ENCODE measurements at regions not wholly inside any gene's neighbourhood (a gene's known extent, or its start where the extent isn't known, plus 50 kb on each side); places are given as distances from the start of the nearest gene placed in this dataset.

DNA sequence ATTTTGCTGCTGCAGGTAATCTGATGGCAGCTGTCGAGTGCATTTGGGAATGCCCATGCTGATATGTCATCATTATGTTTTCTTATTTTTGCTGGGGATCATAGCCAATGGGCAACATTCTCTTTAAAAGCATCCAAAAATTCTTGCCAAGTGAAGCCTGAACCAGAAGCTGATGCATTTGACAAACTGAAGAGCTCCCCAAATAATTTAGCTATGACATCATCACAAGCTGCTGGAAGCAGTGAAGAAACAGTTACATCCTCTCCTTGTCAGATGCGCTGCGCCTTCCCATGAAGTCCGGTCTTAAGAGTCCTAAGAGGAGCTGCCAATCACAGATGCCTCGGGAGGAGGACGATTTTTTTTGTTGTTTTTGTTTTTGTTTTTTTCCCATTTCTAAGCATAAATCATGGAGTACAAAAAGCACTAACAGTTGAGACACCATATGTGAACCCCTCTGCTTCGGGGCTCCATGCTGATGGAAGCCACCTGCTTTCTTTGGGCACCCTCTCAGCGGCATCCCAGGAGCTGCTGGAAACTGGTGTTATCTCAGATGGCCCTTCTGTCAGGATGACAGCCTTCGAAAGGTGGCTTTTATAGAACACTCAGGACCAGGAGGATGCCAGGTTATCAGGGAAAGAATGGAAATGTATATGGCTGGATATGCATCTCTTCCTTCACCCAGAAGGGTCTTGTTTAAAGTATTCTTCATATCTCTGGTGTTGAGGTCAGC lies 56.1 kb upstream of the FOXQ1 start:
- Histone ChIP-seq H3K4me2 (no peak overlapping the region), H2AFZ (ENCODE audit: low read depth) (no peak overlapping the region), H4K20me1 (ENCODE audit: insufficient read depth) (no peaks in the 10 kb centered on the region), H3K4me1 (ENCODE audit: control insufficient read depth in 1 of 2, insufficient read depth in 2 of 2, low read depth in 1 of 2, low read length in 1 of 2) (no peaks in the 10 kb centered on the region), H3K27me3 (ENCODE audit: insufficient read depth) (peaks cover 27% of the 10 kb centered on the region; the same call in 1 of the 2 replicates), H3K79me2 (ENCODE audit: insufficient read depth) (no peaks in the 10 kb centered on the region), H3F3A (replicated peaks; ENCODE audit: insufficient read depth) (no peaks in the 10 kb centered on the region), H3K9me3 (no peaks in the 10 kb centered on the region), H3K36me3 (replicated peaks in 1 of 2; ENCODE audit: control insufficient read depth in 1 of 2, insufficient read depth in 2 of 2, low read length in 1 of 2) (no peaks in the 10 kb centered on the region), H3K9ac (no peak overlapping the region), H3K4me3 (ENCODE audit: low read depth in 2 of 2, low read length in 1 of 2) (no peak overlapping the region), H3K9me2 (no peaks in the 10 kb centered on the region), H3K27ac (ENCODE audit: low read depth in 2 of 2, low read length in 1 of 2) (no peak overlapping the region)
- ChIA-PET POLR2A (no interaction called here), CTCF (no interaction called here)
- no peak for DNase-seq
- TF ChIP-seq, protein P1, sequence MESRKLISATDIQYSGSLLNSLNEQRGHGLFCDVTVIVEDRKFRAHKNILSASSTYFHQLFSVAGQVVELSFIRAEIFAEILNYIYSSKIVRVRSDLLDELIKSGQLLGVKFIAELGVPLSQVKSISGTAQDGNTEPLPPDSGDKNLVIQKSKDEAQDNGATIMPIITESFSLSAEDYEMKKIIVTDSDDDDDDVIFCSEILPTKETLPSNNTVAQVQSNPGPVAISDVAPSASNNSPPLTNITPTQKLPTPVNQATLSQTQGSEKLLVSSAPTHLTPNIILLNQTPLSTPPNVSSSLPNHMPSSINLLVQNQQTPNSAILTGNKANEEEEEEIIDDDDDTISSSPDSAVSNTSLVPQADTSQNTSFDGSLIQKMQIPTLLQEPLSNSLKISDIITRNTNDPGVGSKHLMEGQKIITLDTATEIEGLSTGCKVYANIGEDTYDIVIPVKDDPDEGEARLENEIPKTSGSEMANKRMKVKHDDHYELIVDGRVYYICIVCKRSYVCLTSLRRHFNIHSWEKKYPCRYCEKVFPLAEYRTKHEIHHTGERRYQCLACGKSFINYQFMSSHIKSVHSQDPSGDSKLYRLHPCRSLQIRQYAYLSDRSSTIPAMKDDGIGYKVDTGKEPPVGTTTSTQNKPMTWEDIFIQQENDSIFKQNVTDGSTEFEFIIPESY (IDR thresholded peaks at IDR 0.05; ENCODE audit: borderline replicate concordance, low read depth), result no peak
- TF ChIP-seq EP300 (IDR thresholded peaks at IDR 0.05; ENCODE audit: borderline replicate concordance in 1 of 2, low read depth in 1 of 2, low read length in 1 of 2), result no peak
- TF ChIP-seq, protein P2, sequence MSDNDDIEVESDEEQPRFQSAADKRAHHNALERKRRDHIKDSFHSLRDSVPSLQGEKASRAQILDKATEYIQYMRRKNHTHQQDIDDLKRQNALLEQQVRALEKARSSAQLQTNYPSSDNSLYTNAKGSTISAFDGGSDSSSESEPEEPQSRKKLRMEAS (IDR thresholded peaks at IDR 0.05; ENCODE audit: low read depth), result no peak
- no peak for TF ChIP-seq ELF1 (IDR thresholded peaks at IDR 0.05)
- no peak for TF ChIP-seq SIN3A (IDR thresholded peaks at IDR 0.05; ENCODE audit: borderline replicate concordance, low read depth, low read length)
- TF ChIP-seq MXI1 (IDR thresholded peaks at IDR 0.05; ENCODE audit: low read depth, low read length), result no peak
- TF ChIP-seq TCF12 (IDR thresholded peaks at IDR 0.05), result no peak
- TF ChIP-seq, protein P3, sequence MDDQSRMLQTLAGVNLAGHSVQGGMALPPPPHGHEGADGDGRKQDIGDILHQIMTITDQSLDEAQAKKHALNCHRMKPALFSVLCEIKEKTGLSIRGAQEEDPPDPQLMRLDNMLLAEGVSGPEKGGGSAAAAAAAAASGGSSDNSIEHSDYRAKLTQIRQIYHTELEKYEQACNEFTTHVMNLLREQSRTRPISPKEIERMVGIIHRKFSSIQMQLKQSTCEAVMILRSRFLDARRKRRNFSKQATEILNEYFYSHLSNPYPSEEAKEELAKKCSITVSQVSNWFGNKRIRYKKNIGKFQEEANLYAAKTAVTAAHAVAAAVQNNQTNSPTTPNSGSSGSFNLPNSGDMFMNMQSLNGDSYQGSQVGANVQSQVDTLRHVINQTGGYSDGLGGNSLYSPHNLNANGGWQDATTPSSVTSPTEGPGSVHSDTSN (IDR thresholded peaks at IDR 0.05), result no peak
- TF ChIP-seq, protein P4, sequence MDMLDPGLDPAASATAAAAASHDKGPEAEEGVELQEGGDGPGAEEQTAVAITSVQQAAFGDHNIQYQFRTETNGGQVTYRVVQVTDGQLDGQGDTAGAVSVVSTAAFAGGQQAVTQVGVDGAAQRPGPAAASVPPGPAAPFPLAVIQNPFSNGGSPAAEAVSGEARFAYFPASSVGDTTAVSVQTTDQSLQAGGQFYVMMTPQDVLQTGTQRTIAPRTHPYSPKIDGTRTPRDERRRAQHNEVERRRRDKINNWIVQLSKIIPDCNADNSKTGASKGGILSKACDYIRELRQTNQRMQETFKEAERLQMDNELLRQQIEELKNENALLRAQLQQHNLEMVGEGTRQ (IDR thresholded peaks at IDR 0.05; ENCODE audit: borderline replicate concordance, low read depth, low read length), result no peak
- TF ChIP-seq SMC3 (IDR thresholded peaks at IDR 0.05; ENCODE audit: low read depth, low read length), result no peak
- TF ChIP-seq CHD2 (IDR thresholded peaks at IDR 0.05; ENCODE audit: low read length, partially characterized antibody), result no peak
- TF ChIP-seq, protein P5, sequence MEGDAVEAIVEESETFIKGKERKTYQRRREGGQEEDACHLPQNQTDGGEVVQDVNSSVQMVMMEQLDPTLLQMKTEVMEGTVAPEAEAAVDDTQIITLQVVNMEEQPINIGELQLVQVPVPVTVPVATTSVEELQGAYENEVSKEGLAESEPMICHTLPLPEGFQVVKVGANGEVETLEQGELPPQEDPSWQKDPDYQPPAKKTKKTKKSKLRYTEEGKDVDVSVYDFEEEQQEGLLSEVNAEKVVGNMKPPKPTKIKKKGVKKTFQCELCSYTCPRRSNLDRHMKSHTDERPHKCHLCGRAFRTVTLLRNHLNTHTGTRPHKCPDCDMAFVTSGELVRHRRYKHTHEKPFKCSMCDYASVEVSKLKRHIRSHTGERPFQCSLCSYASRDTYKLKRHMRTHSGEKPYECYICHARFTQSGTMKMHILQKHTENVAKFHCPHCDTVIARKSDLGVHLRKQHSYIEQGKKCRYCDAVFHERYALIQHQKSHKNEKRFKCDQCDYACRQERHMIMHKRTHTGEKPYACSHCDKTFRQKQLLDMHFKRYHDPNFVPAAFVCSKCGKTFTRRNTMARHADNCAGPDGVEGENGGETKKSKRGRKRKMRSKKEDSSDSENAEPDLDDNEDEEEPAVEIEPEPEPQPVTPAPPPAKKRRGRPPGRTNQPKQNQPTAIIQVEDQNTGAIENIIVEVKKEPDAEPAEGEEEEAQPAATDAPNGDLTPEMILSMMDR (IDR thresholded peaks at IDR 0.05), result no peak
- TF ChIP-seq TEAD4 (IDR thresholded peaks at IDR 0.05; ENCODE audit: borderline replicate concordance, insufficient read depth), result no peak
- WGBS (ENCODE audit: low lambda C conversion rate), result 21% methylated on average over 9 of the region's 9 CpGs

Data from SK-N-SH (cell line).